ENCODE measurements at regions not wholly inside any gene's neighbourhood (a gene's known extent, or its start where the extent isn't known, plus 50 kb on each side); places are given as distances from the start of the nearest gene placed in this dataset.

DNA sequence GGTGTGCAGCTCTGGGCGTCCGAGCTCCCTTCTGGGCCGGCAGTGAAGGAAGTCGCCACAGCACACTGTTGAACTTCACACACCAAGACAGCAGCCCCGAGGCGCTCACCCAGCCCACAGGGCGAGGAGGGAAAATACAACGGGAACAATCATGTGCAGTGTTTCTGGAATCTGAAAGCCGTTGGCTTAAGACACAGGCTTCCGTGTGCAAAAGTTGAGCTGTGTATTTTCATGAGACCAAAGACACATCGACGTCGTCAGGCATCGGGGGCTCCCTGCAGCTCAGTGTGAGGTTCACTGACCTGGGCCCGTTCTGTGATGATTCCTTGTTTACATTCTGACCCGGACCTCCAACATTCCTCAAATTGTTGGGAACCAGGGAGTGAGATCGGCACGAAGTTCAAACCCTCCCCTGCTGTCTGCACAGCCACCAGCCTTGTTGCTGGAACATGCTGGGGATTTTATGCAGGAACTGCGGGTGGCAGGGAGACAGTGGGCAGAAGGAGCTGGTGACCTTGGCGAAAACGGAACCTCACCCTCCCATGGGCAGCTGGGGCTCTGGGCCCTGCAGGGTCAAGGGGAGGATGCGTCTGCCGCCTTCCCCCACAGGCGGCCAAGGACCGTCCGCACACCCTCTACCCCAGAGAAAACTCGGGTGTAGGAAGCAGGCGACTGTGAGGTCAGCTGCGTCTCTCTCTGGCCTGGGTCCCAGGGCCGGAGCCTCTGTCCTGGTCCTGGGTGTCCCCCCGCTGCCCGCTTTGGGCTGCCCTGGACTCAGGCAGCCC is 72.2 kb downstream of the METRNL start:
- Histone ChIP-seq H3K4me3 (ENCODE audit: low read depth in 1 of 2, low read length in 1 of 2) (no peak overlapping the region), H3K27ac (no peak overlapping the region), H3K36me3 (no peaks in the 10 kb centered on the region), H3K27me3 (peaks cover 23% of the 10 kb centered on the region), H3K4me1 (ENCODE audit: control insufficient read depth in 1 of 2, insufficient read depth in 1 of 2, low read depth in 1 of 2, low read length in 1 of 2) (no peaks in the 10 kb centered on the region), H3K9me3 (no peaks in the 10 kb centered on the region)
- TF ChIP-seq, protein P1, sequence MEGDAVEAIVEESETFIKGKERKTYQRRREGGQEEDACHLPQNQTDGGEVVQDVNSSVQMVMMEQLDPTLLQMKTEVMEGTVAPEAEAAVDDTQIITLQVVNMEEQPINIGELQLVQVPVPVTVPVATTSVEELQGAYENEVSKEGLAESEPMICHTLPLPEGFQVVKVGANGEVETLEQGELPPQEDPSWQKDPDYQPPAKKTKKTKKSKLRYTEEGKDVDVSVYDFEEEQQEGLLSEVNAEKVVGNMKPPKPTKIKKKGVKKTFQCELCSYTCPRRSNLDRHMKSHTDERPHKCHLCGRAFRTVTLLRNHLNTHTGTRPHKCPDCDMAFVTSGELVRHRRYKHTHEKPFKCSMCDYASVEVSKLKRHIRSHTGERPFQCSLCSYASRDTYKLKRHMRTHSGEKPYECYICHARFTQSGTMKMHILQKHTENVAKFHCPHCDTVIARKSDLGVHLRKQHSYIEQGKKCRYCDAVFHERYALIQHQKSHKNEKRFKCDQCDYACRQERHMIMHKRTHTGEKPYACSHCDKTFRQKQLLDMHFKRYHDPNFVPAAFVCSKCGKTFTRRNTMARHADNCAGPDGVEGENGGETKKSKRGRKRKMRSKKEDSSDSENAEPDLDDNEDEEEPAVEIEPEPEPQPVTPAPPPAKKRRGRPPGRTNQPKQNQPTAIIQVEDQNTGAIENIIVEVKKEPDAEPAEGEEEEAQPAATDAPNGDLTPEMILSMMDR (IDR thresholded peaks at IDR 0.05) = no peak

DNA sequence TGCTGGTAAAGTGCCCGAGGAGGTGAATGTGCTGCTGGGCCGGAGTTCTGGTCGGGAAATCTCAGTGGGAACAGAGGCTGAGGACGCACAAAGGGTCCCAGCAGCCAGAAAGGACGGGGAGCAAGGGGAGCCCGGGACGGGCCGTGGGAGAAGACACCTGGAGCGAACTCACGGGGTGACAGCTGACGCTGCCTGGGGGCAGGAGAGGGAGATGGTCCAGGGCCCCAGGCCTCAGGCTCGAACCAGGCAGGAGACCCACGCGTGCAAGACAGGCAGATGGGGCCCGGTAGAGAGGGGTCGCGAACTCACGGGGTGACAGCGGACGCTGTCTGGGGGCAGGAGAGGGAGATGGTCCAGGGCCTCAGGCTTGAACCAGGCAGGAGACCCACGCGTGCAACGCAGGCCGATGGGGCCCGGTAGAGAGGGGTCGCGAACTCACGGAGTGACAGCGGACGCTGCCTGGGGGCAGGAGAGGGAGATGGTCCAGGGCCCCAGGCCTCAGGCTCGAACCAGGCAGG is 72.9 kb downstream of the METRNL start:
- Histone ChIP-seq H3K4me1 (ENCODE audit: control insufficient read depth in 1 of 2, insufficient read depth in 1 of 2, low read depth in 1 of 2, low read length in 1 of 2) (no peaks in the 10 kb centered on the region), H3K27ac (no peak overlapping the region), H3K36me3 (no peaks in the 10 kb centered on the region), H3K4me3 (ENCODE audit: low read depth in 1 of 2, low read length in 1 of 2) (no peak overlapping the region), H3K27me3 (peaks cover 23% of the 10 kb centered on the region), H3K9me3 (no peaks in the 10 kb centered on the region)
- TF ChIP-seq, protein P1 (IDR thresholded peaks at IDR 0.05) = no peak

DNA sequence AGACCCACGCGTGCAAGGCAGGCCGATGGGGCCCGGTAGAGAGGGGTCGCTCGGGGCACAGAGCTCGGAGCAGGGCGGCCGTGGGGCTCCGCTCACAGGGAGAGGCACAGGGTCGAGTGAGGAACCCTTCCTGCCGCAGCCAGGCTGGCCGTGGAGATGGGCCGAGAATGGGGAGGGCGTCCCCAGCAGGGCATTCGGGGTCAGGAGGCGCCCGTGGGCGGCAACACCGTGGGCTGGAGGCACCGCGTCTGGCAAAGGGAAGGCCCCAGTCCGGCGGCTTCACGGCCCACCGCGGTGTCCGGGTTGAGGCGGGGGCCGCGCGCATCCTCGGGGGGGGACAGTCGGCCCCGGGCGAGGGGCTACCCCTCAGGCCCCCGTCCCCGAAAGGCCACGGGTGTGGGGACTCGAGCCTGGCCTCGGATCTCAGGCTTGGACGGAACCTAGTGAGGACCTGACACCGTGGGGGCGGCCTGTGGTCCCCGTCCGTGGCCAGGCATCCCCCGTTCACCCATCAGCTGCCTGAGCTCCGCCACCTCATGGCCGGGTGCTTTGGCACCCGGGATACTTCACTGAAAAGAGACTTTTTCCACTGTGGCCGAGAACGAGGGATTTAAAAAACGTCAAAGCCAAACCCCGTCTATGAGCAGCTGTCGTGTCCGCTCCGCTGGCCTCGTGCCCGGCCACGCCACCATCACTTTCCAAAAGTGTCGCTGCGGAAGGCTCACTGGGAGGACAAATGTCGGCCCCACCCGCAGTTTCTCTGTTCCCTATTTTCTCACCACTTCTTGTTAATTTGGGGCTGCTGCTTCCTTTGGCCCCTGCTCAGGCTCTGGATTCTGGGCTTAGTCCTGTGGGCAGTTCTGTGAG is 73.6 kb downstream of the METRNL start:
- no peak overlapping the region for H3K4me3 ChIP-seq (ENCODE audit: low read depth in 1 of 2, low read length in 1 of 2)
- no peaks in the 10 kb centered on the region for H3K4me1 ChIP-seq (ENCODE audit: control insufficient read depth in 1 of 2, insufficient read depth in 1 of 2, low read depth in 1 of 2, low read length in 1 of 2)
- no peak overlapping the region for H3K27ac ChIP-seq
- H3K27me3 ChIP-seq = peaks cover 23% of the 10 kb centered on the region
- H3K36me3 ChIP-seq = no peaks in the 10 kb centered on the region
- TF ChIP-seq, protein P1 (IDR thresholded peaks at IDR 0.05) = no peak
- H3K9me3 ChIP-seq = no peaks in the 10 kb centered on the region

DNA sequence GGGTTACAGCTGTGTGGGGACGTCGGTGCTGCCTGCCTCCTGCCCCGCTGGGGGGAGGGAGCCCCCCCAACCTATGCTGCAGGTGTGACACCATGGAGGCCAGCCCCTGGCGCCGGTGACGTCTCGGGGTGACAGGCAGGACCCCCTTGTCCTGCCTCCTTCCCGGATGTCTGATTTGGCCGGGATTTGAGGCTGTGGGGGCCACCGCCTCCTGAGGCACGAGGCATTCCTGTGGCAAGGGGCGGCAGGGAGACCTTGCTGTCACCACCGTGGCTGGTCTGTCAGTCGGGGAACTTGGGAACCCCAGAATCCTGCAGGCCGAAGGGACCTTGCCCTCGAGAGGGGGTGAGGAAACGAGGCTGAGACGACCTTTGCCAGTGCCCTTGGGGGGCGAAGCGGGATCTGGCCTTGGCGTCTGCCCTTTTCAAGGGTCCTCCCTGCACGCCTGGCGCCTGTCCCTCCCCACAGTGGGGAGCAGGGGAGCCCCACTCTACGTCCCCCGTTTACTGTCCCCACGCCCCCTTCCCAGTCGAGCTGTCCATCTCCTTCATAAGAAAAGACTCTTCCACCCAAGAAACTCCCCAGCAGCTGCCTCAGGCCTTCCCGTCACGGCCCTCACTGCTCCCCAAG is 74.4 kb downstream of the METRNL start:
- Histone ChIP-seq H3K4me1 (ENCODE audit: control insufficient read depth in 1 of 2, insufficient read depth in 1 of 2, low read depth in 1 of 2, low read length in 1 of 2) (no peaks in the 10 kb centered on the region), H3K4me3 (ENCODE audit: low read depth in 1 of 2, low read length in 1 of 2) (no peak overlapping the region), H3K27ac (no peak overlapping the region), H3K9me3 (no peaks in the 10 kb centered on the region), H3K27me3 (peaks cover 17% of the 10 kb centered on the region), H3K36me3 (no peaks in the 10 kb centered on the region)
- TF ChIP-seq, protein P1 (IDR thresholded peaks at IDR 0.05) = no peak

DNA sequence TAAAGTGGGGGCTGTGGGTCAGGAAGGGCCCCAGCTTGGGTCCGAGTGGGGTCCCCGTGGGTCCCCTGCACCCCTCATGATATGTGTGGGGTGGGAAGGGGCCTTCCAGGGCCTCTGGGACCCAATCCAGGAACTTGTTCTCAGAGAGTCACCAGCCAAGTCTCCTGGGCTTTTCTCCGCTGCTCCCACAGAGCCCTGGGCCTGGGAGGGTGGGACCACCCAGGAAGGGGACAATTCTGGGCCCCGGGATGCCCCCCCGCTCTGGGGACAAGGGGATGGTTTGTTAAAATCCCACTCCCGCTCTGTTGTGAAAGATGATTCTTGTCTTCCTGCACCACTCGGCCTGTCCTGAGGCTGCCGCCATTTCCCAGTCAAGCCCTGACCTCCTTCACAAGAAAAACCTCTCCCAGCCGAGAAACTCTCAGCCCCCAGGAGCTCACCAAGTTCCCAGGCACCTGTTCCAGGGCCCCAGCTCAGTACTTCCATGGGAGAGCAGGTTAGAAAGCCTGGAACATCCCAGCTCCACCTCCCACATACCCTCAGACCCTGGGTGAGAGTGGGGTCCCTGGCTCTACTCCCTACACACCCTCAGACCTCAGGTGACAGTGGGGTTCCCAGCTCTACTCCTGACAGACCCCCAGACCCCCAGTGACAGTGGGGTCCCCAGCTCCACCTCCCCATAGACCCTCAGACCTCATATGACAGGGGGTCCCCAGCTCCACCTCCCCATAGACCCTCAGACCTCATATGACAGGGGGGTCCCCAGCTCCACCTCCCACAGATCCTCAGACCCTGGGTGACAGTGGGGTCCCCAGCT is 75.1 kb downstream of the METRNL start:
- H3K27ac ChIP-seq = no peak overlapping the region
- no peaks in the 10 kb centered on the region for H3K36me3 ChIP-seq
- peaks cover 17% of the 10 kb centered on the region for H3K27me3 ChIP-seq
- no peaks in the 10 kb centered on the region for H3K9me3 ChIP-seq
- H3K4me3 ChIP-seq (ENCODE audit: low read depth in 1 of 2, low read length in 1 of 2) = no peak overlapping the region
- no peaks in the 10 kb centered on the region for H3K4me1 ChIP-seq (ENCODE audit: control insufficient read depth in 1 of 2, insufficient read depth in 1 of 2, low read depth in 1 of 2, low read length in 1 of 2)
- TF ChIP-seq, protein P1 (IDR thresholded peaks at IDR 0.05) = no peak
